NCI-H1048 (cell line): ENCODE measurements at regions not wholly inside any gene's neighbourhood (a gene's known extent, or its start where the extent isn't known, plus 50 kb on each side); places are given as distances from the start of the nearest gene placed in this dataset.
"Not testable (repeated sequence)": the region's sequence is repeated elsewhere in the genome, so short reads cannot be mapped to it uniquely, and the experiment has no call there.

Experiments
- DNase-seq: peaks from one replicate; lab custom pipeline; 2025; lab: John Stamatoyannopoulos, UW

- no peak for DNase-seq
Observed at GRCh38 chr12:74382983-74383382, 154.7 kb upstream of the ATXN7L3B start.

GRCh38 chr12:74391283-74391682 is 146.4 kb upstream of the ATXN7L3B start:
- no peak for DNase-seq

- DNase-seq, result no peak
Observed at GRCh38 chr12:74393272-74393671, 144.4 kb upstream of the ATXN7L3B start.

GRCh38 chr12:74394647-74395046 is 143.0 kb upstream of the ATXN7L3B start:
- no peak for DNase-seq

- no peak for DNase-seq
Observed at GRCh38 chr12:74401035-74401434, 136.6 kb upstream of the ATXN7L3B start.

- no peak for DNase-seq
Observed at GRCh38 chr12:74401966-74402365, 135.7 kb upstream of the ATXN7L3B start.

- DNase-seq, result not testable (repeated sequence)
Observed at GRCh38 chr12:74403221-74403470, 134.5 kb upstream of the ATXN7L3B start.

- no peak for DNase-seq
Observed at GRCh38 chr12:74408601-74409166, 129.0 kb upstream of the ATXN7L3B start.

GRCh38 chr12:74412606-74413230 is 124.9 kb upstream of the ATXN7L3B start:
- DNase-seq, result no peak

GRCh38 chr12:74415633-74416032 is 122.0 kb upstream of the ATXN7L3B start:
- DNase-seq, result no peak

- no peak for DNase-seq
Observed at GRCh38 chr12:74418573-74418972, 119.1 kb upstream of the ATXN7L3B start.

GRCh38 chr12:74424778-74425177 is 112.9 kb upstream of the ATXN7L3B start:
- DNase-seq, result no peak

- no peak for DNase-seq
Observed at GRCh38 chr12:74426091-74426490, 111.5 kb upstream of the ATXN7L3B start.

- DNase-seq, result no peak
Observed at GRCh38 chr12:74429535-74429934, 108.1 kb upstream of the ATXN7L3B start.

GRCh38 chr12:74431801-74432200 is 105.8 kb upstream of the ATXN7L3B start:
- no peak for DNase-seq

GRCh38 chr12:74440469-74440868 is 97.2 kb upstream of the ATXN7L3B start:
- no peak for DNase-seq

- no peak for DNase-seq
Observed at GRCh38 chr12:74441872-74442271, 95.8 kb upstream of the ATXN7L3B start.

GRCh38 chr12:74446466-74446865 is 91.2 kb upstream of the ATXN7L3B start:
- DNase-seq, result no peak

- DNase-seq, result no peak
Observed at GRCh38 chr12:74449872-74450271, 87.8 kb upstream of the ATXN7L3B start.

- no peak for DNase-seq
Observed at GRCh38 chr12:74454109-74454508, 83.5 kb upstream of the ATXN7L3B start.

- DNase-seq, result no peak
Observed at GRCh38 chr12:74455429-74455828, 82.2 kb upstream of the ATXN7L3B start.

GRCh38 chr12:74456431-74456830 is 81.2 kb upstream of the ATXN7L3B start:
- DNase-seq, result no peak

- no peak for DNase-seq
Observed at GRCh38 chr12:74468401-74468800, 69.2 kb upstream of the ATXN7L3B start.

- DNase-seq, result no peak
Observed at GRCh38 chr12:74476234-74476633, 61.4 kb upstream of the ATXN7L3B start.
